ENCODE measurements at regions not wholly inside any gene's neighbourhood (a gene's known extent, or its start where the extent isn't known, plus 50 kb on each side); places are given as distances from the start of the nearest gene placed in this dataset.

DNA sequence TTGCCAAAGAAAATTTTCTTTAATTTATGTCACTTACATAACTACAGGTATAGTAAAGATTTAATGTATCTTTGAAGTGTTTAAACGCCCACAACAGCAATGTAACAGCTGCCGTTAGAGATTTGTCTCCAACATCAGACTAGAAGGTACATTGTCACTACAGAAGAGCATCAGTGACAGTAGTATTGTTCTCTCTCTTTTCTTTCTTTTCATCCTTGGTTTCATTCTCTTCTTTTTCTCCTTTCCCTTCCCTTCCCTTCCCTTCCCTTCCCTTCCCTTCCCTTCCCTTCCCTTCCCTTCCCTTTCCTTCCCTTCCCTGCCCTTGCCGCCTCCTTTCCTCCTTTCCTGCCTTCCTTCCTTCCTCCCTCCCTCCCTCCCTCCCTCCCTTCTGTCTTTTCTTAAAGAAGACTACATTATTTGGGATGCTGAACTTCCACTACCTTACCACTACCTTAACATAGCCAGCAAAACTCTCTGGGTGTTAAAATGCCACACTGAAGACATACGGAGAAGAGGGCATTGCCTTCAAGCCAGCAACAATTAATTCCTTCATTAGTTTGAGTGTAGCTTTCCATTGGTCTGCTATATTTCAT is 663.9 kb downstream of the DOK5 start:
- TF ChIP-seq, protein P1, sequence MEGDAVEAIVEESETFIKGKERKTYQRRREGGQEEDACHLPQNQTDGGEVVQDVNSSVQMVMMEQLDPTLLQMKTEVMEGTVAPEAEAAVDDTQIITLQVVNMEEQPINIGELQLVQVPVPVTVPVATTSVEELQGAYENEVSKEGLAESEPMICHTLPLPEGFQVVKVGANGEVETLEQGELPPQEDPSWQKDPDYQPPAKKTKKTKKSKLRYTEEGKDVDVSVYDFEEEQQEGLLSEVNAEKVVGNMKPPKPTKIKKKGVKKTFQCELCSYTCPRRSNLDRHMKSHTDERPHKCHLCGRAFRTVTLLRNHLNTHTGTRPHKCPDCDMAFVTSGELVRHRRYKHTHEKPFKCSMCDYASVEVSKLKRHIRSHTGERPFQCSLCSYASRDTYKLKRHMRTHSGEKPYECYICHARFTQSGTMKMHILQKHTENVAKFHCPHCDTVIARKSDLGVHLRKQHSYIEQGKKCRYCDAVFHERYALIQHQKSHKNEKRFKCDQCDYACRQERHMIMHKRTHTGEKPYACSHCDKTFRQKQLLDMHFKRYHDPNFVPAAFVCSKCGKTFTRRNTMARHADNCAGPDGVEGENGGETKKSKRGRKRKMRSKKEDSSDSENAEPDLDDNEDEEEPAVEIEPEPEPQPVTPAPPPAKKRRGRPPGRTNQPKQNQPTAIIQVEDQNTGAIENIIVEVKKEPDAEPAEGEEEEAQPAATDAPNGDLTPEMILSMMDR (IDR thresholded peaks at IDR 0.05), result no peak
- no peak for TF ChIP-seq POLR2A (IDR thresholded peaks at IDR 0.05)
